ENCODE measurements at regions not wholly inside any gene's neighbourhood (a gene's known extent, or its start where the extent isn't known, plus 50 kb on each side); places are given as distances from the start of the nearest gene placed in this dataset.

GRCh38 chr18:73563345-73563744 lies 584.3 kb downstream of the FBXO15 start:
- Histone ChIP-seq H3K27ac (no peak overlapping the region), H3K4me2 (no peak overlapping the region), H3K27me3 (no peaks in the 10 kb centered on the region), H3K9me3 (ENCODE audit: low read depth) (no peaks in the 10 kb centered on the region), H3K36me3 (replicated peaks; ENCODE audit: insufficient read depth, low read depth) (no peaks in the 10 kb centered on the region), H4K20me1 (ENCODE audit: insufficient read depth, poor library complexity, severe bottlenecking) (no peaks in the 10 kb centered on the region), H2AFZ (no peak overlapping the region), H3K9me2 (replicated peaks; ENCODE audit: insufficient read depth) (no peaks in the 10 kb centered on the region), H3K79me2 (no peaks in the 10 kb centered on the region), H3K4me1 (ENCODE audit: insufficient read depth) (no peaks in the 10 kb centered on the region), H3K4me3 (no peak overlapping the region)
- no peak for DNase-seq (ENCODE audit: low spot score)
- TF ChIP-seq EZH2 (IDR thresholded peaks at IDR 0.05; ENCODE audit: borderline replicate concordance) (no peak), EZH2phosphoT487 (IDR thresholded peaks at IDR 0.05; ENCODE audit: low read depth, severe bottlenecking, unreplicated experiment) (no peak), CTCF (IDR thresholded peaks at IDR 0.05; ENCODE audit: poor library complexity) (no peak)
- 72% methylated on average over 4 of the region's 4 CpGs for WGBS (ENCODE audit: low lambda C conversion rate, missing lambda C conversion rate)

GRCh38 chr18:73556904-73557303 lies 590.7 kb downstream of the FBXO15 start:
- Histone ChIP-seq H3K79me2 (no peaks in the 10 kb centered on the region), H3K27me3 (no peaks in the 10 kb centered on the region), H3K36me3 (replicated peaks; ENCODE audit: insufficient read depth, low read depth) (no peaks in the 10 kb centered on the region), H3K4me1 (ENCODE audit: insufficient read depth) (no peaks in the 10 kb centered on the region), H3K4me2 (no peak overlapping the region), H3K9me2 (replicated peaks; ENCODE audit: insufficient read depth) (no peaks in the 10 kb centered on the region), H3K9me3 (ENCODE audit: low read depth) (no peaks in the 10 kb centered on the region), H3K27ac (no peak overlapping the region), H3K4me3 (no peak overlapping the region), H2AFZ (no peak overlapping the region), H4K20me1 (ENCODE audit: insufficient read depth, poor library complexity, severe bottlenecking) (no peaks in the 10 kb centered on the region)
- 66% methylated on average over 4 of the region's 4 CpGs for WGBS (ENCODE audit: low lambda C conversion rate, missing lambda C conversion rate)
- DNase-seq (ENCODE audit: low spot score) = no peak
- no peak for TF ChIP-seq CTCF (IDR thresholded peaks at IDR 0.05; ENCODE audit: poor library complexity)

GRCh38 chr18:73552171-73552570 lies 595.5 kb downstream of the FBXO15 start:
- H3K4me2 ChIP-seq = no peak overlapping the region
- H3K27me3 ChIP-seq = no peaks in the 10 kb centered on the region
- H3K4me1 ChIP-seq (ENCODE audit: insufficient read depth) = no peaks in the 10 kb centered on the region
- 68% methylated on average over 5 of the region's 5 CpGs for WGBS (ENCODE audit: low lambda C conversion rate, missing lambda C conversion rate)
- no peaks in the 10 kb centered on the region for H3K79me2 ChIP-seq
- no peak for DNase-seq (ENCODE audit: low spot score)
- TF ChIP-seq CTCF (IDR thresholded peaks at IDR 0.05; ENCODE audit: poor library complexity) = no peak
- no peak for TF ChIP-seq EZH2phosphoT487 (IDR thresholded peaks at IDR 0.05; ENCODE audit: low read depth, severe bottlenecking, unreplicated experiment)
- no peak for TF ChIP-seq EZH2 (IDR thresholded peaks at IDR 0.05; ENCODE audit: borderline replicate concordance)
- H4K20me1 ChIP-seq (ENCODE audit: insufficient read depth, poor library complexity, severe bottlenecking) = no peaks in the 10 kb centered on the region
- no peaks in the 10 kb centered on the region for H3K9me3 ChIP-seq (ENCODE audit: low read depth)
- H3K36me3 ChIP-seq (replicated peaks; ENCODE audit: insufficient read depth, low read depth) = no peaks in the 10 kb centered on the region
- H3K27ac ChIP-seq = no peak overlapping the region
- H2AFZ ChIP-seq = no peak overlapping the region
- H3K9me2 ChIP-seq (replicated peaks; ENCODE audit: insufficient read depth) = no peaks in the 10 kb centered on the region
- no peak overlapping the region for H3K4me3 ChIP-seq

- Histone ChIP-seq H3K9me3 (ENCODE audit: low read depth) (no peaks in the 10 kb centered on the region), H3K4me2 (no peak overlapping the region), H3K36me3 (replicated peaks; ENCODE audit: insufficient read depth, low read depth) (no peaks in the 10 kb centered on the region), H3K4me3 (no peak overlapping the region), H3K9me2 (replicated peaks; ENCODE audit: insufficient read depth) (no peaks in the 10 kb centered on the region), H3K27me3 (no peaks in the 10 kb centered on the region), H2AFZ (no peak overlapping the region), H3K4me1 (ENCODE audit: insufficient read depth) (no peaks in the 10 kb centered on the region), H3K79me2 (no peaks in the 10 kb centered on the region), H3K27ac (no peak overlapping the region), H4K20me1 (ENCODE audit: insufficient read depth, poor library complexity, severe bottlenecking) (no peaks in the 10 kb centered on the region)
- WGBS (ENCODE audit: low lambda C conversion rate, missing lambda C conversion rate) = 70% methylated on average over 3 of the region's 3 CpGs
- no peak for TF ChIP-seq EZH2 (IDR thresholded peaks at IDR 0.05; ENCODE audit: borderline replicate concordance)
- no peak for TF ChIP-seq EZH2phosphoT487 (IDR thresholded peaks at IDR 0.05; ENCODE audit: low read depth, severe bottlenecking, unreplicated experiment)
- TF ChIP-seq CTCF (IDR thresholded peaks at IDR 0.05; ENCODE audit: poor library complexity) = no peak
- DNase-seq (ENCODE audit: low spot score) = no peak
These were observed 596.4 kb downstream of the FBXO15 start for GRCh38 chr18:73551211-73551610.

Measured in hepatocyte (in vitro differentiated cells).